CD4-positive, alpha-beta memory T cell (primary cell): ENCODE measurements at regions not wholly inside any gene's neighbourhood (a gene's known extent, or its start where the extent isn't known, plus 50 kb on each side); places are given as distances from the start of the nearest gene placed in this dataset.

Experiments
- CTCF ChIA-PET: fragments of 350-600 bp; sonication (Branson Sonifier 250); formaldehyde crosslinking; loops from one replicate; lab custom pipeline; 2021; ENCODE audit warnings: inconsistent platforms; ENCODE audit not compliant: partially characterized antibody; lab: Charles Lee
- POLR2A ChIA-PET: fragments of 350-600 bp; sonication (Branson Sonifier 250); formaldehyde crosslinking; loops from one replicate; lab custom pipeline; 2021; ENCODE audit not compliant: partially characterized antibody; lab: Charles Lee
- DNase-seq, 5 donors: peaks; one replicate each; pipeline versions ENCODE4 v3.0.0 to v3.0.0-alpha.2; 2020 to 2022; ENCODE audit warnings: mixed read lengths in 1 of 5
- H3K27ac ChIP-seq: one replicate; pipeline ENCODE4 v1.7.0; 2013; ENCODE audit warnings: low read depth, low read length
- H3K27me3 ChIP-seq: 2 replicates; pipeline ENCODE4 v1.7.0; 2013; ENCODE audit warnings: mild to moderate bottlenecking, low read length, moderate library complexity; ENCODE audit not compliant: insufficient read depth
- H3K36me3 ChIP-seq: 2 replicates; pipeline ENCODE4 v1.7.0; 2013; ENCODE audit warnings: mild to moderate bottlenecking, low read length, moderate library complexity; ENCODE audit not compliant: insufficient read depth
- H3K4me1 ChIP-seq: 2 replicates; pipeline ENCODE4 v1.7.0; 2013; ENCODE audit warnings: mild to moderate bottlenecking, low read length, moderate library complexity; ENCODE audit not compliant: insufficient read depth
- H3K4me3 ChIP-seq, 2 donors: one replicate each; pipeline ENCODE4 v1.7.0; 2013; ENCODE audit warnings: low read length in 2 of 2, mild to moderate bottlenecking in 1 of 2
- H3K9me3 ChIP-seq, 2 donors: one replicate each; pipeline ENCODE4 v1.7.0; 2013; ENCODE audit warnings: low read length in 2 of 2, control low read depth in 1 of 2; ENCODE audit not compliant: control insufficient read depth in 1 of 2
- H3K27ac Mint-ChIP-seq, 7 donors: one replicate each; pipeline ENCODE4 v1.8.0; 2020 to 2021; ENCODE audit warnings: mixed read lengths in 7 of 7, mild to moderate bottlenecking in 6 of 7, inconsistent platforms in 3 of 7, moderate library complexity in 3 of 7
- H3K27me3 Mint-ChIP-seq, 2 donors: one replicate each; pipeline ENCODE4 v1.8.0; 2020 to 2021; ENCODE audit warnings: mixed read lengths in 2 of 2
- H3K36me3 Mint-ChIP-seq, 2 donors: one replicate each; pipeline ENCODE4 v1.8.0; 2020 to 2021; ENCODE audit warnings: mixed read lengths in 2 of 2, inconsistent platforms in 1 of 2, mild to moderate bottlenecking in 1 of 2
- H3K4me1 Mint-ChIP-seq, 4 donors: one replicate each; pipeline ENCODE4 v1.8.0; 2020 to 2021; ENCODE audit warnings: mixed read lengths in 4 of 4, mild to moderate bottlenecking in 1 of 4
- H3K4me3 Mint-ChIP-seq, 8 donors: one replicate each; pipeline ENCODE4 v1.8.0; 2020 to 2021; ENCODE audit warnings: mixed read lengths in 8 of 8, mild to moderate bottlenecking in 7 of 8, moderate library complexity in 6 of 8, inconsistent platforms in 3 of 8
- H3K9me3 Mint-ChIP-seq, 8 donors: one replicate each; pipeline ENCODE4 v1.8.0; 2020 to 2021; ENCODE audit warnings: mixed read lengths in 8 of 8, mild to moderate bottlenecking in 5 of 8, inconsistent platforms in 3 of 8, moderate library complexity in 1 of 8
- intact Hi-C: fragments of 100-400 bp; cut with micrococcal nuclease; formaldehyde crosslinking; loops from one replicate; pipeline ENCODE4 v1.15.1; 2023

- no peak for DNase-seq
- ChIA-PET POLR2A (no interaction called here), CTCF (no interaction called here)
- Histone ChIP-seq H3K27me3 (no peaks in the 10 kb centered on the region), H3K27ac (no peak overlapping the region), H3K4me3 (no peak overlapping the region), H3K9me3 (peaks cover 0 to 7% of the 10 kb centered on the region in 2 donors), H3K4me1 (no peaks in the 10 kb centered on the region), H3K36me3 (no peaks in the 10 kb centered on the region)
- intact Hi-C loops, result no loop called here
- Mint-ChIP-seq H3K36me3 (no peaks in the 10 kb centered on the region), H3K4me3 (no peak overlapping the region), H3K27me3 (no peaks in the 10 kb centered on the region), H3K4me1 (no peaks in the 10 kb centered on the region), H3K9me3 (peaks cover 0 to 19% (median 4%) of the 10 kb centered on the region in 8 donors), H3K27ac (no peak overlapping the region)
Observed at GRCh38 chr4:179762840-179763239, 2320.6 kb upstream of the AGA start.

GRCh38 chr4:179766938-179767337 is 2324.7 kb upstream of the AGA start:
- Histone ChIP-seq H3K36me3 (no peaks in the 10 kb centered on the region), H3K27me3 (no peaks in the 10 kb centered on the region), H3K27ac (no peak overlapping the region), H3K4me3 (no peak overlapping the region), H3K9me3 (peaks cover 0 to 7% of the 10 kb centered on the region in 2 donors), H3K4me1 (no peaks in the 10 kb centered on the region)
- Mint-ChIP-seq H3K27me3 (no peaks in the 10 kb centered on the region), H3K27ac (no peak overlapping the region), H3K4me1 (no peaks in the 10 kb centered on the region), H3K36me3 (no peaks in the 10 kb centered on the region), H3K4me3 (no peak overlapping the region), H3K9me3 (peaks cover 0 to 13% (median 3%) of the 10 kb centered on the region in 8 donors)
- intact Hi-C loops, result no loop called here
- POLR2A ChIA-PET, result no interaction called here
- CTCF ChIA-PET, result no interaction called here
- DNase-seq, result no peak

- Histone ChIP-seq H3K27ac (no peak overlapping the region), H3K36me3 (no peaks in the 10 kb centered on the region), H3K4me1 (no peaks in the 10 kb centered on the region), H3K27me3 (no peaks in the 10 kb centered on the region), H3K4me3 (no peak overlapping the region), H3K9me3 (peaks cover 0 to 7% of the 10 kb centered on the region in 2 donors)
- peaks cover 0 to 17% (median 3%) of the 10 kb centered on the region in 8 donors for H3K9me3 Mint-ChIP-seq
- H3K4me3 Mint-ChIP-seq, result no peak overlapping the region
- POLR2A ChIA-PET, result no interaction called here
- H3K4me1 Mint-ChIP-seq, result no peaks in the 10 kb centered on the region
- no peaks in the 10 kb centered on the region for H3K27me3 Mint-ChIP-seq
- intact Hi-C loops, result no loop called here
- CTCF ChIA-PET, result no interaction called here
- no peak overlapping the region for H3K27ac Mint-ChIP-seq
- no peak for DNase-seq
- no peaks in the 10 kb centered on the region for H3K36me3 Mint-ChIP-seq
Observed at GRCh38 chr4:179768996-179769395, 2326.8 kb upstream of the AGA start.

GRCh38 chr4:179797738-179798137 is 2355.5 kb upstream of the AGA start:
- H3K4me1 ChIP-seq, result no peaks in the 10 kb centered on the region
- Mint-ChIP-seq H3K27ac (no peak overlapping the region), H3K9me3 (peaks cover 2 to 16% (median 4%) of the 10 kb centered on the region in 8 donors), H3K36me3 (no peaks in the 10 kb centered on the region), H3K27me3 (no peaks in the 10 kb centered on the region), H3K4me3 (no peak overlapping the region), H3K4me1 (no peaks in the 10 kb centered on the region)
- ChIA-PET CTCF (no interaction called here), POLR2A (no interaction called here)
- no peaks in the 10 kb centered on the region for H3K36me3 ChIP-seq
- H3K27me3 ChIP-seq, result no peaks in the 10 kb centered on the region
- no peak for DNase-seq
- intact Hi-C loops, result no loop called here
- no peak overlapping the region for H3K4me3 ChIP-seq
- H3K9me3 ChIP-seq, result no peaks in the 10 kb centered on the region
- H3K27ac ChIP-seq, result no peak overlapping the region

- CTCF ChIA-PET, result no interaction called here
- Histone ChIP-seq H3K27me3 (no peaks in the 10 kb centered on the region), H3K27ac (no peak overlapping the region), H3K4me1 (no peaks in the 10 kb centered on the region), H3K4me3 (no peak overlapping the region), H3K9me3 (no peaks in the 10 kb centered on the region), H3K36me3 (no peaks in the 10 kb centered on the region)
- intact Hi-C loops, result no loop called here
- no peak overlapping the region for H3K4me3 Mint-ChIP-seq
- POLR2A ChIA-PET, result no interaction called here
- DNase-seq, result no peak
- no peak overlapping the region for H3K27ac Mint-ChIP-seq
- H3K9me3 Mint-ChIP-seq, result peaks cover 0 to 20% (median 9%) of the 10 kb centered on the region in 8 donors
- H3K36me3 Mint-ChIP-seq, result no peaks in the 10 kb centered on the region
- no peaks in the 10 kb centered on the region for H3K4me1 Mint-ChIP-seq
- no peaks in the 10 kb centered on the region for H3K27me3 Mint-ChIP-seq
Observed at GRCh38 chr4:179803857-179804256, 2361.6 kb upstream of the AGA start.

- H3K27ac Mint-ChIP-seq, result no peak overlapping the region
- Histone ChIP-seq H3K4me1 (no peaks in the 10 kb centered on the region), H3K9me3 (no peaks in the 10 kb centered on the region), H3K4me3 (no peak overlapping the region), H3K27ac (no peak overlapping the region), H3K36me3 (no peaks in the 10 kb centered on the region), H3K27me3 (no peaks in the 10 kb centered on the region)
- no peaks in the 10 kb centered on the region for H3K27me3 Mint-ChIP-seq
- POLR2A ChIA-PET, result no interaction called here
- peaks cover 0 to 19% (median 10%) of the 10 kb centered on the region in 8 donors for H3K9me3 Mint-ChIP-seq
- DNase-seq, result no peak
- no peaks in the 10 kb centered on the region for H3K36me3 Mint-ChIP-seq
- intact Hi-C loops, result no loop called here
- no peak overlapping the region for H3K4me3 Mint-ChIP-seq
- CTCF ChIA-PET, result no interaction called here
- H3K4me1 Mint-ChIP-seq, result no peaks in the 10 kb centered on the region
Observed at GRCh38 chr4:179804440-179804839, 2362.2 kb upstream of the AGA start.

- peaks cover 0 to 11% (median 3%) of the 10 kb centered on the region in 8 donors for H3K9me3 Mint-ChIP-seq
- H3K27ac ChIP-seq, result no peak overlapping the region
- H3K36me3 ChIP-seq, result no peaks in the 10 kb centered on the region
- H3K27me3 ChIP-seq, result no peaks in the 10 kb centered on the region
- no peaks in the 10 kb centered on the region for H3K9me3 ChIP-seq
- intact Hi-C loops, result no loop called here
- H3K4me1 ChIP-seq, result no peaks in the 10 kb centered on the region
- H3K4me1 Mint-ChIP-seq, result no peaks in the 10 kb centered on the region
- no peak overlapping the region for H3K4me3 Mint-ChIP-seq
- H3K27me3 Mint-ChIP-seq, result no peaks in the 10 kb centered on the region
- POLR2A ChIA-PET, result no interaction called here
- no peak for DNase-seq
- no peak overlapping the region for H3K27ac Mint-ChIP-seq
- CTCF ChIA-PET, result no interaction called here
- no peaks in the 10 kb centered on the region for H3K36me3 Mint-ChIP-seq
- no peak overlapping the region for H3K4me3 ChIP-seq
Observed at GRCh38 chr4:179817317-179817716, 2375.1 kb upstream of the AGA start.

GRCh38 chr4:179823342-179823741 is 2381.1 kb upstream of the AGA start:
- Histone ChIP-seq H3K4me3 (no peak overlapping the region), H3K4me1 (no peaks in the 10 kb centered on the region), H3K36me3 (no peaks in the 10 kb centered on the region), H3K9me3 (no peaks in the 10 kb centered on the region), H3K27me3 (no peaks in the 10 kb centered on the region), H3K27ac (no peak overlapping the region)
- no peak for DNase-seq
- H3K27me3 Mint-ChIP-seq, result no peaks in the 10 kb centered on the region
- no peak overlapping the region for H3K4me3 Mint-ChIP-seq
- intact Hi-C loops, result no loop called here
- H3K9me3 Mint-ChIP-seq, result peaks cover 0 to 16% (median 4%) of the 10 kb centered on the region in 8 donors
- ChIA-PET POLR2A (no interaction called here), CTCF (no interaction called here)
- no peaks in the 10 kb centered on the region for H3K36me3 Mint-ChIP-seq
- H3K4me1 Mint-ChIP-seq, result no peaks in the 10 kb centered on the region
- no peak overlapping the region for H3K27ac Mint-ChIP-seq
